MCF 10A (cell line): ENCODE measurements at regions not wholly inside any gene's neighbourhood (a gene's known extent, or its start where the extent isn't known, plus 50 kb on each side); places are given as distances from the start of the nearest gene placed in this dataset.

Experiments used
- BruUV-seq: library from RNA; stranded (reverse); fragments of 400-500 nt; replicated peaks from 2 replicates; lab custom pipeline; 2021; lab: Mats Ljungman, UMichigan
- CTCF ChIA-PET: fragments of 300-600 bp; sonication (Branson Sonifier 250); formaldehyde crosslinking; extraction: SDS; loops from one replicate; lab custom pipeline; 2021; ENCODE audit warnings: antibody characterized with exemption, inconsistent platforms; lab: Yijun Ruan, JAX
- POLR2A ChIA-PET: fragments of 300-600, 350-650 bp; sonication (Branson Sonifier 250); formaldehyde crosslinking; extraction: SDS; loops from one replicate; lab custom pipeline; 2020; ENCODE audit warnings: antibody characterized with exemption, inconsistent platforms; lab: Yijun Ruan, JAX
- DNase-seq: peaks from one replicate; pipeline ENCODE4 v3.0.0-alpha.2; 2018; ENCODE audit not compliant: unreplicated experiment
- H3K27ac Mint-ChIP-seq: one replicate; pipeline ENCODE4 v1.8.0; 2022; ENCODE audit warnings: mild to moderate bottlenecking, low read depth, mixed read lengths; ENCODE audit not compliant: unreplicated experiment
- H3K27me3 Mint-ChIP-seq: one replicate; pipeline ENCODE4 v1.8.0; 2022; ENCODE audit warnings: mixed read lengths; ENCODE audit not compliant: insufficient read depth, unreplicated experiment
- H3K36me3 Mint-ChIP-seq: one replicate; pipeline ENCODE4 v1.8.0; 2022; ENCODE audit warnings: mild to moderate bottlenecking, moderate library complexity, mixed read lengths; ENCODE audit not compliant: insufficient read depth, unreplicated experiment
- H3K4me1 Mint-ChIP-seq: one replicate; pipeline ENCODE4 v1.8.0; 2022; ENCODE audit warnings: mixed read lengths; ENCODE audit not compliant: insufficient read depth, unreplicated experiment
- H3K4me3 Mint-ChIP-seq: one replicate; pipeline ENCODE4 v1.8.0; 2022; ENCODE audit warnings: mild to moderate bottlenecking, moderate library complexity, mixed read lengths; ENCODE audit not compliant: unreplicated experiment
- H3K9me3 Mint-ChIP-seq: one replicate; pipeline ENCODE4 v1.8.0; 2022; ENCODE audit warnings: mixed read lengths; ENCODE audit not compliant: unreplicated experiment
- CTCF ChIP-seq: fragments of 200-600 bp; IDR thresholded peaks from one replicate; pipeline ENCODE4 v1.8.0; 2022; ENCODE audit warnings: antibody characterized with exemption, mild to moderate bottlenecking; ENCODE audit not compliant: unreplicated experiment
- intact Hi-C: fragments of 100-400 bp; cut with micrococcal nuclease; formaldehyde crosslinking; loops from 2 replicates; pipeline ENCODE4 v1.14.1; 2022

DNA sequence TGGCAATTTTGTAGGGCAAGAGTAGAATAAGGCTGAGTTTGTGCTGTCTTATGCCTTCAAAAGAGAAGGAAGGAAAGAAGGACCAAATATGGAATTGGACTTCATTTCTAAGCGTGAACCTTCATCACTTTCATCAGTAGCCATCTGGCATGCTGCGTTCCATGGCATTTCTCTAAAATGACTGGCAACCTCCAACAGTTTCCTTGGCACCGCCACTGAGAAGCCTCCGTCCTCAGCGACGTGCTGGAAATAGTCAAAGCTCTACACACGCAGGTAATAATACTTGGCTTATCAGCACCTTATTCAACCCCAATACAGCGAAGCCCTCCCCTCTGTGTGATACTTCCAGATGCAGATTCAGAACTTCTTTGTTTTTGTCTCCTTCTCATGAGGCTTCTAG, 169.7 kb upstream of the CD180 start:
- CTCF ChIA-PET: no interaction called here

DNA sequence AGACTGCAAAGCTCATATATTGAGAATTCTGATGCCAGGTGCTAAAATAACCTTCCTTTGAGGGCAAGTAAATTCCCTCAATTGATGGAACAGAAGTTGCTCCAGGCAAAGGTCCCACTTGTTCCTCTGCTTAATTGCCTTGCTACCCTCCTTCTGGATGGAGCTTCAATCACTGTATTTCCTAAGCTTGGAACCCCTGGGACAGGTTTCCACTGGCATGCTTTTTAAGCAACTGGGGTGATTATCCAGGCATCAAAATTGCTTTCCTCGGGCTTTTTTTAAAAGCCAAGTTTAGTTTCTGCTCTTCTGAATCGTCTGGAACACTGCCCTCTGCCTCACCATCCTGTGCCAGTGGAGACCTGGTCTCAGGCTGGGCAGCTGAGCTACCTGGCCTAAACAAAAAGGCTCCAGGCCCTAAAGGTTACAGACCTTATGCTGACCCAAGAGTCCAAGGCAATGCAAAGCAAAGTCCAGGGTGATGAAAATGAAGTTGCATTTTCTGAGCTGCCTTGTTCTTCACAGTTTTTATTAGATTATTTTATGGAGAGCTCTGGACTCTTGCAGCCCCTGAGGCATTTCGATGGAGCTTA, 167.9 kb upstream of the CD180 start:
- no peak for DNase-seq
- no TSS peak for BruUV-seq
- intact Hi-C loops: no loop called here
- POLR2A ChIA-PET: interaction anchor here (0.9 kb wide), 2 partner anchors 10 to 852 kb away, joined by 4 read pairs; no protein-coding TSS in a partner anchor
- Mint-ChIP-seq H3K36me3 (no peaks in the 10 kb centered on the region), H3K27me3 (no peaks in the 10 kb centered on the region), H3K4me1 (peaks cover 29% of the 10 kb centered on the region), H3K27ac (no peak overlapping the region), H3K4me3 (no peak overlapping the region), H3K9me3 (peaks cover 7% of the 10 kb centered on the region)
- TF ChIP-seq CTCF: no peak
- CTCF ChIA-PET: interaction anchor here (0.6 to 0.9 kb wide), 3 partner anchors 55 to 133 kb away, joined by 3 to 4 read pairs (median 3); no protein-coding TSS in a partner anchor

More for the DNA sequence above, 169.7 kb upstream of the CD180 start:
- peaks cover 7% of the 10 kb centered on the region for H3K9me3 Mint-ChIP-seq
- BruUV-seq: no TSS peak
- no peaks in the 10 kb centered on the region for H3K36me3 Mint-ChIP-seq
- H3K4me1 Mint-ChIP-seq: peaks cover 22% of the 10 kb centered on the region
- no peaks in the 10 kb centered on the region for H3K27me3 Mint-ChIP-seq
- TF ChIP-seq CTCF: no peak
- POLR2A ChIA-PET: no interaction called here
- no peak overlapping the region for H3K27ac Mint-ChIP-seq
- no peak overlapping the region for H3K4me3 Mint-ChIP-seq
- no peak for DNase-seq
- intact Hi-C loops: no loop called here

- H3K9me3 Mint-ChIP-seq: peaks cover 11% of the 10 kb centered on the region
- ChIA-PET CTCF (interaction anchor here (0.6 to 1.1 kb wide), 3 partner anchors 9 to 102 kb away, joined by 3 to 4 read pairs (median 4); no protein-coding TSS in a partner anchor), POLR2A (interaction anchor here (0.9 kb wide), 1 partner anchor 852 kb away, joined by 4 read pairs; no protein-coding TSS in a partner anchor)
- no peak for DNase-seq
- H3K27ac Mint-ChIP-seq: no peak overlapping the region
- TF ChIP-seq CTCF: no peak
- intact Hi-C loops: no loop called here
- BruUV-seq: no TSS peak
- H3K27me3 Mint-ChIP-seq: no peaks in the 10 kb centered on the region
- peaks cover 29% of the 10 kb centered on the region for H3K4me1 Mint-ChIP-seq
- no peaks in the 10 kb centered on the region for H3K36me3 Mint-ChIP-seq
- H3K4me3 Mint-ChIP-seq: no peak overlapping the region
These were observed 167.4 kb upstream of the CD180 start for GRCh38 chr5:67363963-67364362.

GRCh38 chr5:67363180-67363709, 166.6 kb upstream of the CD180 start:
- ChIA-PET POLR2A (no interaction called here), CTCF (interaction anchor here (0.8 to 1.1 kb wide), 2 partner anchors 8 to 57 kb away, joined by 4 read pairs; no protein-coding TSS in a partner anchor)
- Mint-ChIP-seq H3K4me3 (no peak overlapping the region), H3K27ac (peak overlapping the region; percentile 72), H3K36me3 (no peaks in the 10 kb centered on the region), H3K9me3 (peaks cover 15% of the 10 kb centered on the region), H3K27me3 (no peaks in the 10 kb centered on the region), H3K4me1 (peaks cover 29% of the 10 kb centered on the region)
- no peak for TF ChIP-seq CTCF
- BruUV-seq: no TSS peak
- no peak for DNase-seq
- intact Hi-C loops: no loop called here
